IPS-18c (cell line): ENCODE measurements at regions not wholly inside any gene's neighbourhood (a gene's known extent, or its start where the extent isn't known, plus 50 kb on each side); places are given as distances from the start of the nearest gene placed in this dataset.
"Not testable (repeated sequence)": the region's sequence is repeated elsewhere in the genome, so short reads cannot be mapped to it uniquely, and the experiment has no call there.

ENCODE experiments used
- H3K4me3 ChIP-seq: 2 replicates; pipeline ENCODE4 v1.7.0; 2013; ENCODE audit warnings: low read depth, mild to moderate bottlenecking, low read length, moderate library complexity; ENCODE audit not compliant: insufficient read depth
- H3K9me3 ChIP-seq: one replicate; pipeline ENCODE4 v1.6.1; 2013; ENCODE audit warnings: mild to moderate bottlenecking, low read length, moderate library complexity; ENCODE audit not compliant: control insufficient read depth, insufficient read depth

DNA sequence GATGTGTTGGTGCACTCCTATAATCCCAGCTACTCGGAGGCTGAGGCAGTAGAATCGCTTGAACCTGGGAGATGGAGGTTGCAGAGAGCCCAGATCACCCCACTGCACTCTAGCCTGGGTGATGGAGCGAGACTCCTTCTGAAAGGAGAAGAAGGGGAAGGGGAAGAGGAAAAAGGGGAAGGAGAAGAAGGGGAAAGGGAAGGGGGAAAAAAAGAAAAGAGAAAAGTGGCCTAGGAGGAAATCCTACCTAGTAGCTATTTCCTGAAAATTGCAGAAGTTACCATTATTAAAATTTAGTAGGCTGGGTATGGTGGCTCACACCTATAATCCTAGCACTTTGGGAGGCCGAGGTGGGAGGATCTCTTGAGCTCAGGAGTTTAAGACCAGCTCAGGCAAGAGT is 67.4 kb downstream of the ARRDC3 start:
- H3K9me3 ChIP-seq = no peaks in the 10 kb centered on the region
- H3K4me3 ChIP-seq = no peak overlapping the region

DNA sequence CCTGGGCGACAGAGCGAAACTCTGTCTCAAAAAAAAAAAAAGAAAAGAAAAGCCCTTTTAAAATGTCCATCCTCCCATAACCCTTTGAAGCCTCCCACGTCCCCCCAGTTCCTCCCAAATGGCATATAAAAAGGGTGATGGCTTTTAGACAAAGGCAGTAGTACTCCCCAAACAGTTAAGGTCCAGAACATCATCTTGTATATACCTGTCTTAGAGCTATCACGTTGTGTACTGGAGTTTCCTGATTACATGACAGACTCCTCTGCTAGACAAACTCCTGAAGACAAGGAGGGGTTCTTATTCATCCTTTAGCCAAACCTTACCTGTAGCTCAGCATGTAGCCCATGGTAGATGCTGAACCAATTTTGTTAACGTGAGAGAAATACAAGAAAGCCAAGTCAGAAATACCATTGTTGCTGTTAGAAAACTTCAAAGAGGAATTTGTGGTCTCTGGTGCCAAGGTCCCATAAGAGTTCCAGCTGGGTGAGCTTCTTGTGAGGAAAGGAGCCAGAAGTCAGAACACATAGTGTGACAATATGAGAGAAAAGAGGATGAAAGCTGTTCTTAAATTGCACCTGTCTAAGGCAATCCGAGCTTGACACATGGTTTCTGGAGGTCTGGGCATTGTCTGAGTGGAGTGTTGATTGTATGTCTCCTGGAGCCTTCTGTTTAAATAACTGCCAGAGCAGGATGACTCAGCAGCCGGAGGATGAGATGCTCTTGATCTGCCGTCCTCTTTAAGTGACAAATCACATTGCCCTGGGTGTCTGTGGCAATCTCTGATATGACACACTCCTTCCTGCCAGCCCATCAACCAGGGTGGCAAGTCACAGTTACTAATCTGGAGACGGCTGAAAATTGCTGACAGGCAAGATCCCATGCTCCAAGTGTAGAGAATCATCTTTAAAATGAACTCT is 69.1 kb downstream of the ARRDC3 start:
- no peaks in the 10 kb centered on the region for H3K9me3 ChIP-seq
- no peak overlapping the region for H3K4me3 ChIP-seq

- Histone ChIP-seq H3K9me3 (no peaks in the 10 kb centered on the region), H3K4me3 (no peak overlapping the region)
Measured at GRCh38 chr5:91312698-91313097, 70.4 kb downstream of the ARRDC3 start.

DNA sequence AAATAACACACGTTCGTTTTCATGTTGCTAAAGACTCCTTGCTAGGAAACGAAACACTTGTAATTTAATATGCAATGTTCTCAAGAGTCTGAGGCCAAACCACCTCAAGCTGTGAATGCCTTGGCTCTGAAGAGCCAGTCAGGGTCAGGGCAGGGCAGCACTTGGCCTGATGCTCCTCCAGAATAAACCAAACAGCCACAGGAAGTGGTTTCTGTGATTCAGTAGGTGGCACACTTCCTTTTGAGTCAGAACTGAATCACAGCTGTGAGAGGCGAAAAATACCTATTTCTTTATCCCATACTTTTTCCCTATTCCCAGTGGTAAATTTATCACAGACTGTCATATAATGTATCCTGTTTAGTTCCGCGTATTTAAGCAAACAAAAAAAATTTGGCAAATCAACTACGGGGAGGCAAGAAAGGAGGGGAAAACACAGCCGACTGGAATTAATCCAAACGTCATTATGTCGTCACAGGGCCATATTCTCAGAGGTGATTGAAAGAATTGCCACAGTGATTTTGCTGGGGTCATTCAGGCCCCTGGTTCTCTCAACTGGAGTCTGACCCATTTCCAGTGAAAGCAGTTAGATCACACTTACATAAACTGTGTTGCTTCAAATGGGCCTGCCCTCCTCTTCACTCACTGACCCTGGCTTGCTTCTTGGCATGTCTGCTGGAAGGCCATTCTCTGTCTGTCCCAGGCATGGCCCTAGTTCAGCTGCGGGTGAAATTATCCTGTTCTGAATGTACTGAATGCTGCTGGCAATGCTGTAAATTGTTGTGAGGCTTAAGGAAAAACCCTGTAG is 71.2 kb downstream of the ARRDC3 start:
- Histone ChIP-seq H3K9me3 (no peaks in the 10 kb centered on the region), H3K4me3 (no peak overlapping the region)

DNA sequence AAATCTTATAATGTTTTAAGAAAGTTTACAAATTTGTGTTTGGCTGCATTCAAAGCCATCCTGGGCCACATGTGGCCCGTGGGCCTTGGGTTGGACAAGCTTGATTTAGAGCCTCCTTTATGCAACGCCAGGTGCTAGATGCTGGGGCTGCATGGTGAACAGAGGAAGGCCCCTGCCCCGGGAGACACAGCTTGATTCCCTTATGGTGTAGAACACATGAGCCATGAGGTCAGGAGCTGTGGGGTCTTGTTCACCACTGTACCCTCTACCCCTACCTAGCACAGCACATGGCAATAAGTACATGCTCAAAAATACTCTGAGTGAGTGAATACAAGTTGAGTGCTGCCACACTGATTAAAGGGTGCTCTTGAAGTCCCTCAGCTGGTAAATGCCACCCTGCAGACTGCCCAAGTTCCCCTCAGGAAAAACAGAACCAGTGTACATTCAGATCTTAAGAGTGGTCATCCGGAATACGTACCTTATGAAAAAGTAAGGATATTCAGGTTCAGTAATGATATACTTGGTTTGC is 71.9 kb downstream of the ARRDC3 start:
- H3K4me3 ChIP-seq = no peak overlapping the region
- H3K9me3 ChIP-seq = no peaks in the 10 kb centered on the region

- not testable (repeated sequence) for H3K9me3 ChIP-seq, H3K4me3 ChIP-seq
Measured at GRCh38 chr5:91308157-91308556, 75.0 kb downstream of the ARRDC3 start.

DNA sequence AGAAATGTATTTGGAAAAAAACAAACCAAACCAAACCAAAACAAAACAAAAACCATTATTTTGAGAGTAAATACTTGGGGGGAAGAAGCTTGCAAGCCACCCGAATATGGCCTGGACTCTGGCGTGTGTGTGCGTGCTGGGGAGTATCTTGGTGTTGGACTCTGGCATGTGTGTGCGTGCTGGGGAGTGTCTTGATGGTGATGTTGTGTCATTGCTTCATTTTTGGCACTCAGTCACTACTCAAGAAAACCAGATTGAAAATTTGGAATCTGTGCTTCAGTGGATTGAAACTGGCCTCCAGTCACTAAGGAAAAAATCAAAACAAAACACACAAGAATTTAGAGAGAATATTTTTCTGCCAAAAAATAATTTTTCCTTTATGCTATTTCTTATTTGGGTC is 76.1 kb downstream of the ARRDC3 start:
- no peak overlapping the region for H3K4me3 ChIP-seq

GRCh38 chr5:91306497-91306896 is 76.6 kb downstream of the ARRDC3 start:
- Histone ChIP-seq H3K9me3 (no peaks in the 10 kb centered on the region), H3K4me3 (no peak overlapping the region)

More for the DNA sequence above, 76.1 kb downstream of the ARRDC3 start:
- H3K9me3 ChIP-seq = no peaks in the 10 kb centered on the region

DNA sequence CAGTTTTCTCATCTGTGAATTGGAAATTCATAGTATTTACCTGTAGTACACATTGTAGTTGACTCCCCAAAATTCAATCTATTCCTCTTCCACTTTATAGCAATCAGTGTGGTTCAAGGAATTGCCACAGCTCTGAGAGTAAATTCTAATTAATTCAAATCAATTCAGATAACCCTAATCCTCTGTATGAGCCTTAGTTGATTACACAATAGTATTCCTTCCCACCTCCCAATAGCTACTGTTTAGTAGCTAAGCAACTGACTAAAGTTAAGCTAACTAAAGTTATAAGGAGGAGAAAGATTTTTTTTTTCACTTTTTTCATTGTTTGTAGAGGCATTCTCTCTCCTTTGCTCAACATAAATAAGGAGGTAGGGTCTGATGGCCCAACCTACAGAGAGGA is 77.5 kb downstream of the ARRDC3 start:
- Histone ChIP-seq H3K4me3 (no peak overlapping the region), H3K9me3 (no peaks in the 10 kb centered on the region)

GRCh38 chr5:91304015-91304414 is 79.1 kb downstream of the ARRDC3 start:
- not testable (repeated sequence) for H3K9me3 ChIP-seq, H3K4me3 ChIP-seq

DNA sequence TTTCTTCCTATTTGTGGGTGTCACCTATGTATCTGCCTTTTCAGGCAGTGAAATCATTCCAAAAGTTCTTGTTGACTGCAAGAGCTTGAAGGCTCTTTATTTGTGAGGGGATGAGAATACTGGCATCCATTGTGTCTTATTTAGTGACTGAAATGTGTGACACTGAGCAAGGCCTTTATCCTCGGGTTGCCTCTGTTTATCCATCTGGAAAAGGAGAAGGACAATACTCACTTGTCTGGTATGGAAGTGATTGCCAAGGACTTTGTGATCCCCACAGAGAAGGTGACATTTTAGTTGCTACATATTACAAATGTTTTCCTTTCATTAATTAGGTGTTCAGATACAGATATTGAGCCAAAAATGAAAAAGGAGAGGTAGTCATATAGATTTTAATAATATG is 80.2 kb downstream of the ARRDC3 start:
- Histone ChIP-seq H3K9me3 (no peaks in the 10 kb centered on the region), H3K4me3 (no peak overlapping the region)

DNA sequence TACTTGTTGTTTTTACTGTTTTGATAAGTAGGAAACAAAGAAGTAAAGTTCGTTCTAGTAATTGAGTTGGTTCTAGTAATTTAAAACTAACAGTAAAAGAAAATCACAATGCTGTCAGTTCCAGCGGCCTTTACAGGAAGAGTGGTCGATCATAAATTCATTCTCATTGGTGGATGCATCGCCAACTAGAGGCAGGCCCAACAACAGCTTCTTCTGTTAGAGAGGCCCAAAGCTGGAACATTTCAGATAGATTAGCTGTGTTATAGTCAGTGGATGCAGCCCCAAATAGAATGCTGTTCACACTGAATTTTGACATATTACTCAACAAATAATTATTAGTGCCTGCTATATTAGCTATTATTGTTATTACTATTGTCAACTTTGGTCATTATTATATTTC is 80.8 kb downstream of the ARRDC3 start:
- Histone ChIP-seq H3K9me3 (no peaks in the 10 kb centered on the region), H3K4me3 (no peak overlapping the region)

DNA sequence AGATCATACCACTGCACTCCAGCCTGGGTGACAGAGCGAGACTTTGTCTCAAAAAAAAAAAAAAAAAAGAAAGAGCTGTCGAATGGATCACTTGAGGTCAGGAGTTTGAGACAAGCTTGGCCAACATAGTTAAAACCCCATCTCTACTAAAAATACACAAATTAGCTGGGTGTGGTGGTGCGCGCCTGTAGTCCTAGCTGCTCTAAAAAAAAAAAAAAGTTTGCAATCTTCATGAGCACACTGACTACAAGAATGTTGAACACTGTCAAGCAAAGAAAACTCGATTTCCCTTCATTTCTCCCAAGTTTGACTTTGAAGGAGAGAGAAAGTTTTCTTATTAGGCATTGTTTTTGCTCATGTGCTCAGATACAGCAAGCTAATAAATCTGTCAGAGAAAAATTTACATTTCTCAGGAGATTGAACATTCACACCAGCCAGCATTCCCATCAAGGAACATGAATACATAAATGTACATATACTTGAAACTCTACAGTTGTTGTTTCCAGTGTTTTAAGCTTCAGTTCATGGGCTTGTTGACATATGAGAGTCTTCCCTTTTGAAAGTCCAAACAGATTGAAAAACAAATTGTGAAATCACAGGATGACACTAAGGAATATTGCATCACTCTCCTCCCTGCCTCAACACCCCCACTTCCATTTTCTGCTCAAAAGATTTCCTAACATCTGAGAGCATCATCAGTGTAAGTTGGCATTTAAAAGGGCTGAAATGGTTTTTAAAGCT is 81.8 kb downstream of the ARRDC3 start:
- H3K9me3 ChIP-seq = no peaks in the 10 kb centered on the region

DNA sequence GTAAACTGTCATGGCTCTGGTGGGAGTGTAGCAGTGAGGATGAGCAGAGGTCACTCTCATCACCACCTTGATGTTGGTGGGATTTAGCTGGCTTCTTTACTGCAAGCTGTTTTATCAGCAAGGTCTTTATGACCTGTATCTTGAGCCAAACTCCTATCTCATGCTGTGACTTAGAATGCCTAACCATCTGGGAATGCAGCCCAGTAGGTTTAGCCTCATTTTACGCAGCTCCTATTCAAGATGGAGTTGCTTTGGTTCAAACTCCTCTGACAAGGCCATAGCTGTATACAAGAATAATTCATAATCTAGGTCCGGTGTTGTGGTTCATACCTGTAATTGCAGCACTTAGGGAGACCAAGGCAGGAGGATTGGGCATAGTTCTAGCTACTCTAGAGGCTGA is 85.1 kb downstream of the ARRDC3 start:
- H3K9me3 ChIP-seq = no peaks in the 10 kb centered on the region
- no peak overlapping the region for H3K4me3 ChIP-seq

More for the DNA sequence above, 81.8 kb downstream of the ARRDC3 start:
- H3K4me3 ChIP-seq = no peak overlapping the region

- Histone ChIP-seq H3K9me3 (no peaks in the 10 kb centered on the region), H3K4me3 (no peak overlapping the region)
Measured at GRCh38 chr5:91296674-91297143, 86.4 kb downstream of the ARRDC3 start.

DNA sequence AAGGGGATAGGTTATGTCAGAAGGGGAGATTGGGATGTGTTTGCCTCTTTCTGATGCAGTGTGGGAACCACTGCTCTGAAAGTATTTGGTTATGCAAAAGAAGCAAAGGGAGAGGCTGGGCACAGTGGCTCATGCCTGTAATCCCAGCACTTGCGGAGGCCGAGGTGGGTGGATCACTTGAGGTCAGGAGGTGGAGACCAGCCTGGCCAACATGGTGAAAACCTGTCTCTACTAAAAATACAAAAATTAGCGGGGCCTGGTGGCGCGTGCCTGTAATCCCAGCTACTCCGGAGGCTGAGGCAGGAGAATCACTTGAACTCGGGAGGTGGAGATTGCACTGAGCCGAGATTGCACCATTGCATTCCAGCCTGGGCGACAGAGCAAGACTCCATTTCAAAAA is 87.0 kb downstream of the ARRDC3 start:
- not testable (repeated sequence) for H3K4me3 ChIP-seq, H3K9me3 ChIP-seq

GRCh38 chr5:91293131-91293530 is 90.0 kb downstream of the ARRDC3 start:
- Histone ChIP-seq H3K9me3 (no peaks in the 10 kb centered on the region), H3K4me3 (no peak overlapping the region)
